SK-N-MC (cell line): ENCODE measurements at regions not wholly inside any gene's neighbourhood (a gene's known extent, or its start where the extent isn't known, plus 50 kb on each side); places are given as distances from the start of the nearest gene placed in this dataset.

Experiments
- DNase-seq: peaks from one replicate; pipeline ENCODE4 v3.0.0-alpha.2; 2011; ENCODE audit warnings: low read depth, low spot score
- H3K27ac ChIP-seq: fragments of 200-600 bp; sonication (generic); 2 replicates; pipeline ENCODE4 v1.5.1; 2016; ENCODE audit warnings: mixed run types
- H3K36me3 ChIP-seq: fragments of 200-600 bp; sonication (generic); 2 replicates; pipeline ENCODE4 v1.6.1; 2017; ENCODE audit warnings: antibody characterized with exemption, low read length, mixed read lengths; ENCODE audit not compliant: insufficient read depth
- H3K4me3 ChIP-seq: fragments of 200-600 bp; sonication (generic); 2 replicates; pipeline ENCODE4 v1.5.1; 2016
- H3K9ac ChIP-seq: fragments of 200-600 bp; sonication (generic); 2 replicates; pipeline ENCODE4 v1.8.0; 2017; ENCODE audit warnings: mixed run types, mixed read lengths; ENCODE audit not compliant: insufficient read length
- H3K9me3 ChIP-seq: fragments of 200-600 bp; sonication (generic); 2 replicates; pipeline ENCODE4 v1.6.1; 2017; ENCODE audit warnings: low read depth, mild to moderate bottlenecking, antibody characterized with exemption, low read length, moderate library complexity, mixed read lengths
- EZH2 ChIP-seq: fragments of 200-600 bp; sonication (generic); IDR thresholded peaks from one replicate; pipeline ENCODE4 v1.6.1; 2017; ENCODE audit warnings: antibody characterized with exemption
- FOXP2 ChIP-seq: optimal IDR thresholded peaks from 2 replicates; pipeline ENCODE3; 2011; ENCODE audit warnings: mild to moderate bottlenecking, moderate library complexity; ENCODE audit not compliant: insufficient read depth; ENCODE audit errors: extremely low read length, control extremely low read depth
- POLR2AphosphoS5 ChIP-seq: IDR thresholded peaks from 2 replicates; pipeline ENCODE4 v1.6.1; 2012; ENCODE audit warnings: mild to moderate bottlenecking, low read depth, low read length, borderline replicate concordance

GRCh38 chr14:42480255-42480654 is 873.6 kb downstream of the LRFN5 start:
- no peak overlapping the region for H3K27ac ChIP-seq
- H3K9me3 ChIP-seq: no peaks in the 10 kb centered on the region
- H3K9ac ChIP-seq: no peak overlapping the region
- H3K36me3 ChIP-seq: no peaks in the 10 kb centered on the region
- no peak for DNase-seq
- no peak for TF ChIP-seq FOXP2
- no peak for TF ChIP-seq EZH2
- no peak for TF ChIP-seq POLR2AphosphoS5
- H3K4me3 ChIP-seq: no peak overlapping the region

GRCh38 chr14:42475289-42475688 is 868.6 kb downstream of the LRFN5 start:
- Histone ChIP-seq H3K9ac (no peak overlapping the region), H3K9me3 (no peaks in the 10 kb centered on the region), H3K4me3 (no peak overlapping the region), H3K36me3 (no peaks in the 10 kb centered on the region), H3K27ac (no peak overlapping the region)
- TF ChIP-seq EZH2 (no peak), FOXP2 (no peak), POLR2AphosphoS5 (no peak)
- DNase-seq: no peak

GRCh38 chr14:42470427-42470719 is 863.7 kb downstream of the LRFN5 start:
- TF ChIP-seq POLR2AphosphoS5 (no peak), EZH2 (no peak), FOXP2 (no peak)
- H3K4me3 ChIP-seq: no peak overlapping the region
- no peak overlapping the region for H3K9ac ChIP-seq
- H3K27ac ChIP-seq: no peak overlapping the region
- H3K9me3 ChIP-seq: no peaks in the 10 kb centered on the region
- DNase-seq: no peak
- no peaks in the 10 kb centered on the region for H3K36me3 ChIP-seq

- H3K4me3 ChIP-seq: no peak overlapping the region
These were observed 863.2 kb downstream of the LRFN5 start for GRCh38 chr14:42469637-42470426.

GRCh38 chr14:42460673-42461072 is 854.0 kb downstream of the LRFN5 start:
- no peak for DNase-seq
- H3K9ac ChIP-seq: no peak overlapping the region

More at GRCh38 chr14:42469637-42470426, 863.2 kb downstream of the LRFN5 start:
- H3K27ac ChIP-seq: no peak overlapping the region
- DNase-seq: no peak
- no peak overlapping the region for H3K9ac ChIP-seq
- no peak for TF ChIP-seq EZH2
- no peak for TF ChIP-seq POLR2AphosphoS5
- no peak for TF ChIP-seq FOXP2
- H3K36me3 ChIP-seq: no peaks in the 10 kb centered on the region
- no peaks in the 10 kb centered on the region for H3K9me3 ChIP-seq

GRCh38 chr14:42459171-42459685 is 852.6 kb downstream of the LRFN5 start:
- TF ChIP-seq EZH2: no peak
- no peak for TF ChIP-seq FOXP2
- TF ChIP-seq POLR2AphosphoS5: no peak
- Histone ChIP-seq H3K9me3 (no peaks in the 10 kb centered on the region), H3K27ac (no peak overlapping the region), H3K4me3 (no peak overlapping the region), H3K36me3 (no peaks in the 10 kb centered on the region), H3K9ac (no peak overlapping the region)
- no peak for DNase-seq

More at GRCh38 chr14:42460673-42461072, 854.0 kb downstream of the LRFN5 start:
- no peak for TF ChIP-seq EZH2
- no peak for TF ChIP-seq POLR2AphosphoS5
- no peak for TF ChIP-seq FOXP2
- no peak overlapping the region for H3K27ac ChIP-seq
- H3K36me3 ChIP-seq: no peaks in the 10 kb centered on the region
- H3K9me3 ChIP-seq: no peaks in the 10 kb centered on the region
- H3K4me3 ChIP-seq: no peak overlapping the region

GRCh38 chr14:42441615-42442014 is 834.9 kb downstream of the LRFN5 start:
- H3K9me3 ChIP-seq: no peaks in the 10 kb centered on the region
- no peak overlapping the region for H3K9ac ChIP-seq
- no peaks in the 10 kb centered on the region for H3K36me3 ChIP-seq
- no peak for DNase-seq
- H3K4me3 ChIP-seq: no peak overlapping the region
- no peak for TF ChIP-seq FOXP2
- no peak for TF ChIP-seq EZH2
- no peak for TF ChIP-seq POLR2AphosphoS5
- H3K27ac ChIP-seq: peak overlapping the region; percentile 56

- Histone ChIP-seq H3K9me3 (no peaks in the 10 kb centered on the region), H3K27ac (no peak overlapping the region), H3K9ac (no peak overlapping the region), H3K36me3 (no peaks in the 10 kb centered on the region), H3K4me3 (no peak overlapping the region)
- TF ChIP-seq EZH2 (no peak), POLR2AphosphoS5 (no peak), FOXP2 (no peak)
- DNase-seq: no peak
These were observed 831.1 kb downstream of the LRFN5 start for GRCh38 chr14:42437809-42438208.

- no peak for TF ChIP-seq EZH2
- Histone ChIP-seq H3K9ac (no peak overlapping the region), H3K4me3 (no peak overlapping the region), H3K9me3 (no peaks in the 10 kb centered on the region), H3K36me3 (no peaks in the 10 kb centered on the region), H3K27ac (no peak overlapping the region)
- no peak for DNase-seq
These were observed 822.7 kb downstream of the LRFN5 start for GRCh38 chr14:42429401-42429800.

GRCh38 chr14:42428996-42429395 is 822.3 kb downstream of the LRFN5 start:
- peak; percentile 10 for DNase-seq
- Histone ChIP-seq H3K36me3 (no peaks in the 10 kb centered on the region), H3K4me3 (no peak overlapping the region), H3K9me3 (no peaks in the 10 kb centered on the region), H3K27ac (no peak overlapping the region), H3K9ac (no peak overlapping the region)
- TF ChIP-seq POLR2AphosphoS5: no peak
- TF ChIP-seq FOXP2: no peak
- no peak for TF ChIP-seq EZH2
